SK-N-MC (cell line): ENCODE measurements at regions not wholly inside any gene's neighbourhood (a gene's known extent, or its start where the extent isn't known, plus 50 kb on each side); places are given as distances from the start of the nearest gene placed in this dataset.

Source experiments
- EZH2 ChIP-seq: fragments of 200-600 bp; sonication (generic); IDR thresholded peaks from one replicate; pipeline ENCODE4 v1.6.1; 2017; ENCODE audit warnings: antibody characterized with exemption
- POLR2AphosphoS5 ChIP-seq: IDR thresholded peaks from 2 replicates; pipeline ENCODE4 v1.6.1; 2012; ENCODE audit warnings: mild to moderate bottlenecking, low read depth, low read length, borderline replicate concordance

DNA sequence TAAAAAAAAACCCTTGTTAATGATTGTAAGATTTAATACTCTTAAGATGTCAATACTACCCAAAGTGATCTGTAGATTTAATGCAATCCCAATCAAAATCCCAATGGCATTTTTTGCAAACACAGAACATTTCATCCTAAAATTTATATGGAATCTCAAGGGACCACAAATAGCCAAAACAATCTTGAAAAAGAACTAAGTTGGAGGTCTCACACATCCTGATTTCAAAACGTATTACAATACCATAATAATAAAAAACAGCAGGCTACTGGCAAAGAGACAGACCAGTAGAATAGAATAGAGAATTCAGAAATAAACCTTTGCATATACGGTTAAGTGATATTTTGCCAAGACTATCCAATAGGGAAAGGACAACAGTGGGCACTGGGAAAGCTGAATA lies 331.9 kb upstream of the JARID2 start:
- TF ChIP-seq POLR2AphosphoS5: no peak
- no peak for TF ChIP-seq EZH2
